ENCODE measurements at regions not wholly inside any gene's neighbourhood (a gene's known extent, or its start where the extent isn't known, plus 50 kb on each side); places are given as distances from the start of the nearest gene placed in this dataset.
"Not testable (repeated sequence)": the region's sequence is repeated elsewhere in the genome, so short reads cannot be mapped to it uniquely, and the experiment has no call there.

GRCh38 chr1:88293691-88294190 is 390.3 kb upstream of the PKN2 start:
- DNase-seq (ENCODE audit: low read depth in 2 of 2), result no peak

- no peak for DNase-seq (ENCODE audit: low read depth in 2 of 2)
Observed at GRCh38 chr1:88296227-88296626, 387.8 kb upstream of the PKN2 start.

- DNase-seq (ENCODE audit: low read depth in 2 of 2), result no peak
Observed at GRCh38 chr1:88296642-88297041, 387.4 kb upstream of the PKN2 start.

- DNase-seq (ENCODE audit: low read depth in 2 of 2), result no peak
Observed at GRCh38 chr1:88298506-88298905, 385.6 kb upstream of the PKN2 start.

- DNase-seq (ENCODE audit: low read depth in 2 of 2), result no peak
Observed at GRCh38 chr1:88300752-88301263, 383.3 kb upstream of the PKN2 start.

- no peak for DNase-seq (ENCODE audit: low read depth in 2 of 2)
Observed at GRCh38 chr1:88302843-88303486, 381.1 kb upstream of the PKN2 start.

GRCh38 chr1:88311265-88311664 is 372.8 kb upstream of the PKN2 start:
- DNase-seq (ENCODE audit: low read depth in 2 of 2), result no peak

- no peak for DNase-seq (ENCODE audit: low read depth in 2 of 2)
Observed at GRCh38 chr1:88311907-88312306, 372.2 kb upstream of the PKN2 start.

GRCh38 chr1:88317396-88317795 is 366.7 kb upstream of the PKN2 start:
- DNase-seq (ENCODE audit: low read depth in 2 of 2), result no peak

- no peak for DNase-seq (ENCODE audit: low read depth in 2 of 2)
Observed at GRCh38 chr1:88318740-88319139, 365.3 kb upstream of the PKN2 start.

GRCh38 chr1:88320291-88320690 is 363.8 kb upstream of the PKN2 start:
- DNase-seq (ENCODE audit: low read depth in 2 of 2), result no peak

- no peak for DNase-seq (ENCODE audit: low read depth in 2 of 2)
Observed at GRCh38 chr1:88321706-88322105, 362.4 kb upstream of the PKN2 start.

GRCh38 chr1:88324899-88325298 is 359.2 kb upstream of the PKN2 start:
- DNase-seq (ENCODE audit: low read depth in 2 of 2), result no peak

- no peak for DNase-seq (ENCODE audit: low read depth in 2 of 2)
Observed at GRCh38 chr1:88327391-88328267, 356.4 kb upstream of the PKN2 start.

- no peak for DNase-seq (ENCODE audit: low read depth in 2 of 2)
Observed at GRCh38 chr1:88330201-88330600, 353.9 kb upstream of the PKN2 start.

GRCh38 chr1:88333086-88333695 is 350.9 kb upstream of the PKN2 start:
- DNase-seq (ENCODE audit: low read depth in 2 of 2), result no peak

- no peak for DNase-seq (ENCODE audit: low read depth in 2 of 2)
Observed at GRCh38 chr1:88341447-88341846, 342.6 kb upstream of the PKN2 start.

- not testable (repeated sequence) for DNase-seq (ENCODE audit: low read depth in 2 of 2)
Observed at GRCh38 chr1:88342081-88342480, 342.0 kb upstream of the PKN2 start.

- no peak for DNase-seq (ENCODE audit: low read depth in 2 of 2)
Observed at GRCh38 chr1:88350648-88351047, 333.4 kb upstream of the PKN2 start.

- no peak for DNase-seq (ENCODE audit: low read depth in 2 of 2)
Observed at GRCh38 chr1:88351960-88352359, 332.1 kb upstream of the PKN2 start.

GRCh38 chr1:88354256-88354655 is 329.8 kb upstream of the PKN2 start:
- no peak for DNase-seq (ENCODE audit: low read depth in 2 of 2)

GRCh38 chr1:88357729-88358128 is 326.3 kb upstream of the PKN2 start:
- DNase-seq (ENCODE audit: low read depth in 2 of 2), result no peak
